KMS-11 (cell line): ENCODE measurements at regions not wholly inside any gene's neighbourhood (a gene's known extent, or its start where the extent isn't known, plus 50 kb on each side); places are given as distances from the start of the nearest gene placed in this dataset.

Experiments
- H2AFZ ChIP-seq: fragments of 200-600 bp; sonication (generic); 2 replicates; pipeline ENCODE4 v1.6.1; 2016; ENCODE audit warnings: antibody characterized with exemption, mixed run types, low read depth
- H3K27ac ChIP-seq: fragments of 200-600 bp; sonication (generic); 2 replicates; pipeline ENCODE4 v1.6.1; 2016; ENCODE audit warnings: mild to moderate bottlenecking, mixed run types
- H3K27me3 ChIP-seq: fragments of 200-600 bp; sonication (generic); 2 replicates; pipeline ENCODE4 v1.6.1; 2017; ENCODE audit warnings: mild to moderate bottlenecking, low read depth, mixed run types, moderate library complexity; ENCODE audit not compliant: insufficient read depth
- H3K36me3 ChIP-seq: fragments of 200-600 bp; sonication (generic); 2 replicates; pipeline ENCODE4 v1.6.1; 2017; ENCODE audit warnings: mild to moderate bottlenecking, mixed run types; ENCODE audit not compliant: insufficient read depth
- H3K4me1 ChIP-seq: fragments of 200-600 bp; sonication (generic); 2 replicates; pipeline ENCODE4 v1.6.1; 2016; ENCODE audit warnings: mild to moderate bottlenecking, low read depth, mixed run types; ENCODE audit not compliant: poor library complexity, severe bottlenecking
- H3K4me2 ChIP-seq: fragments of 200-600 bp; sonication (generic); 2 replicates; pipeline ENCODE4 v1.7.0; 2016; ENCODE audit warnings: mild to moderate bottlenecking, mixed run types
- H3K4me3 ChIP-seq: fragments of 200-600 bp; sonication (generic); IDR thresholded peaks from 2 replicates; pipeline ENCODE4 v1.6.1; 2017; ENCODE audit warnings: low read depth, low read length, mixed read lengths; ENCODE audit not compliant: insufficient read depth
- H3K79me2 ChIP-seq: fragments of 200-600 bp; sonication (generic); 2 replicates; pipeline ENCODE4 v1.6.1; 2016; ENCODE audit warnings: low read depth, mixed run types; ENCODE audit not compliant: insufficient read depth
- H3K9ac ChIP-seq: fragments of 200-600 bp; sonication (generic); 2 replicates; pipeline ENCODE4 v1.6.1; 2016; ENCODE audit warnings: mild to moderate bottlenecking, mixed run types
- H4K20me1 ChIP-seq: fragments of 200-600 bp; sonication (generic); 2 replicates; pipeline ENCODE4 v1.6.1; 2016; ENCODE audit warnings: mild to moderate bottlenecking, mixed run types; ENCODE audit not compliant: insufficient read depth
- CTCF ChIP-seq: fragments of 200-600 bp; sonication (generic); conservative IDR thresholded peaks from 2 replicates; pipeline ENCODE4 v1.6.1; 2017; ENCODE audit warnings: low read depth, mild to moderate bottlenecking, antibody characterized with exemption, low read length, moderate library complexity, mixed read lengths

GRCh38 chr10:2987185-2987768 is 80.1 kb upstream of the PFKP start:
- H3K4me3 ChIP-seq: no peak overlapping the region
- 0 out of 2 replicates have a peak, but pooled peaks cover 3% of the 10 kb centered on the region for H3K27me3 ChIP-seq
- H3K36me3 ChIP-seq: no peaks in the 10 kb centered on the region
- no peaks in the 10 kb centered on the region for H4K20me1 ChIP-seq
- H3K4me2 ChIP-seq: no peak overlapping the region
- H3K4me1 ChIP-seq: no peaks in the 10 kb centered on the region
- no peak for TF ChIP-seq CTCF
- no peaks in the 10 kb centered on the region for H3K79me2 ChIP-seq
- H3K27ac ChIP-seq: no peak overlapping the region
- no peak overlapping the region for H2AFZ ChIP-seq
- no peak overlapping the region for H3K9ac ChIP-seq

DNA sequence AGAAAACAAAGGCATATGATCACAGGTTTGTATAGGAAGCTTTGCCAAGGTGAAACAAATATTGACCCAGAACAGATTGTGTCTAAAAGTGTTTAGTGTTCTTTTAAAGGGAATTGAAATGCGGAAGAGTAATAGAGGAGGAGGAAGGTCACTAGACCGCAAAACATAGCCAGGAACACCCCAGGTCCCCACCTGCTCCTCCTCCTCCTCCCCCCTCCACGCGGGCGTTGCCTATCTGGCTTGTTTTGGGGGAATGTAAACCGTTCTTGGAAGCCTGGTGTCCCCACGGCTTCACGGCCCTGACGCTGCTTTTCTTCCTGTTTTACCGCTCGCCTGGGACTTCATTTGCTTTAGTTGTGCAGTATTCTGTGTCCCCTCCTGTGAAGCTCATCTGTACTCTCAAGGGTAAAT is 81.0 kb upstream of the PFKP start:
- no peaks in the 10 kb centered on the region for H4K20me1 ChIP-seq
- no peak overlapping the region for H3K4me3 ChIP-seq
- no peak overlapping the region for H2AFZ ChIP-seq
- H3K4me2 ChIP-seq: no peak overlapping the region
- H3K4me1 ChIP-seq: no peaks in the 10 kb centered on the region
- 0 out of 2 replicates have a peak, but pooled peaks cover 3% of the 10 kb centered on the region for H3K27me3 ChIP-seq
- H3K9ac ChIP-seq: no peak overlapping the region
- no peaks in the 10 kb centered on the region for H3K36me3 ChIP-seq
- H3K79me2 ChIP-seq: no peaks in the 10 kb centered on the region
- TF ChIP-seq CTCF: no peak
- no peak overlapping the region for H3K27ac ChIP-seq

DNA sequence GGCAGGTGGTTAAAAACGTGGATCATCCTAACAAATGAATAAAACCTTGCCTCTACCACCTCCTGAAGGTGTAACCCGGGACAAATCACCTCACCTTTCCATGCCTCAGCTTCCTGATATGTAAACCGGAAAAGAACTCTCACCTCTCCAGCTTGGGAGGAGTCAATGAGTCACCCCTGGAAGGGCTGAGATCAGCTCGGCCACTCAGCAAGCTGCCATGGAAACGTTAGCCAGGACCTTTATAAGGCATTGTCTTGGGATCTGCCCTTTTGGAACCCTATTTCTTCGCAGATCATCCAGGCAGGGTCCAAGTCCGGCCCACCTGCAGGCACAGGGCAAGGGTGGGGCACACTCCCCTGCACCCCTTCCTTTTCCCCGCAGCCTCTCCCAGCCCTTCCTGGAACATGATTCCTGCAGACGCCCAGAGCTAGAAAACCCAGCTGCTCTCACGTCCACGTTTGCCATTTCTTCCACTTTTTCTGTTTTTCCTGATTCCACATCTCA is 81.6 kb upstream of the PFKP start:
- Histone ChIP-seq H3K27ac (no peak overlapping the region), H3K4me2 (no peak overlapping the region), H3K4me3 (no peak overlapping the region), H3K79me2 (no peaks in the 10 kb centered on the region), H4K20me1 (no peaks in the 10 kb centered on the region), H2AFZ (no peak overlapping the region), H3K4me1 (no peaks in the 10 kb centered on the region), H3K9ac (no peak overlapping the region), H3K36me3 (no peaks in the 10 kb centered on the region), H3K27me3 (0 out of 2 replicates have a peak, but pooled peaks cover 3% of the 10 kb centered on the region)
- no peak for TF ChIP-seq CTCF

DNA sequence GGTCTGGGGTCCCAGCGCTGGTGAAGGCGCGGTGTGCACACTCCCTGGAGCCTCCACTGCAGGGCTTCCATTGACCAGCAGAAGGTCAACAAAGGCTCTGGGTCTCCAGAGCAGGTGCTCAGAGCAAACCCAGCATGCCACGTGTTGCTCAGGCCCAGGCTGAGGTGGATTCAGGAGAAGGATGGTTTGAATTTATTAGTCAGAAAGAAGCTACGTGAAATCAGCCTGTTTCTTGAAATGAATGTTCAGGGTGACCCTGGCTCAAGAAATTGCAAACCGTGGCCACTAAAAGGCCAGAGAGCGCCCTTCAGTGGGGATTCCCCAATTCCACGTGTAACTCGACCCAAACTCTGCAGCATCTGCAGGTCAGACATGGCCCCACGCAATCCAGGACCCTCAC is 82.7 kb upstream of the PFKP start:
- no peaks in the 10 kb centered on the region for H4K20me1 ChIP-seq
- H3K79me2 ChIP-seq: no peaks in the 10 kb centered on the region
- H3K4me2 ChIP-seq: no peak overlapping the region
- no peaks in the 10 kb centered on the region for H3K36me3 ChIP-seq
- H3K4me1 ChIP-seq: no peaks in the 10 kb centered on the region
- H3K27me3 ChIP-seq: 0 out of 2 replicates have a peak, but pooled peaks cover 3% of the 10 kb centered on the region
- no peak for TF ChIP-seq CTCF
- H3K4me3 ChIP-seq: no peak overlapping the region
- H3K9ac ChIP-seq: no peak overlapping the region
- H2AFZ ChIP-seq: no peak overlapping the region
- no peak overlapping the region for H3K27ac ChIP-seq
